SK-N-SH treated with all-trans-retinoic acid at 6 μM for 48 hours (cell line): ENCODE measurements at regions not wholly inside any gene's neighbourhood (a gene's known extent, or its start where the extent isn't known, plus 50 kb on each side); places are given as distances from the start of the nearest gene placed in this dataset.

Experiments
- BACH2 ChIP-seq: fragments of 250-450 bp; sonication (Bioruptor Pico); IDR thresholded peaks from 2 replicates; pipeline ENCODE4 v1.9.0; 2021; ENCODE audit warnings: mild to moderate bottlenecking, borderline replicate concordance
- PATZ1 ChIP-seq: fragments of 250-450 bp; sonication (Bioruptor Pico); IDR thresholded peaks from 2 replicates; pipeline ENCODE4 v1.8.0; 2020; ENCODE audit warnings: mild to moderate bottlenecking, moderate library complexity, borderline replicate concordance

GRCh38 chr3:137083332-137083731, 125.5 kb downstream of the IL20RB start:
- TF ChIP-seq BACH2 (CRISPR knock-in tag) = no peak
- TF ChIP-seq PATZ1 = no peak
